Activated CD8-positive, alpha-beta memory T cell treated with anti-CD3 and anti-CD28 coated beads, Interleukin-2, amount 10 ng/mL, durations not matched to agents 7 days and 5 days (primary cell): ENCODE measurements at regions not wholly inside any gene's neighbourhood (a gene's known extent, or its start where the extent isn't known, plus 50 kb on each side); places are given as distances from the start of the nearest gene placed in this dataset.

ENCODE experiments used
- ATAC-seq: fragments of 150-1000 bp; cut with Tn5 transposase; one replicate; pipeline ENCODE4 v1.10.0; 2021; ENCODE audit warnings: moderate library complexity
- CTCF ChIA-PET: fragments of 350-600 bp; sonication (Branson Sonifier 250); formaldehyde crosslinking; loops from one replicate; lab custom pipeline; 2021; ENCODE audit warnings: antibody characterized with exemption; lab: Charles Lee
- DNase-seq: peaks from one replicate; pipeline ENCODE4 v3.0.0-alpha.2; 2020
- H3K27ac Mint-ChIP-seq: one replicate; pipeline ENCODE4 v1.8.0; 2021; ENCODE audit warnings: mild to moderate bottlenecking, mixed read lengths
- H3K27me3 Mint-ChIP-seq: one replicate; pipeline ENCODE4 v1.8.0; 2021; ENCODE audit warnings: mixed read lengths
- H3K36me3 Mint-ChIP-seq: one replicate; pipeline ENCODE4 v1.8.0; 2021; ENCODE audit warnings: mild to moderate bottlenecking, mixed read lengths
- H3K4me1 Mint-ChIP-seq: one replicate; pipeline ENCODE4 v1.8.0; 2021; ENCODE audit warnings: mixed read lengths
- H3K4me3 Mint-ChIP-seq: one replicate; pipeline ENCODE4 v1.8.0; 2021; ENCODE audit warnings: mild to moderate bottlenecking, moderate library complexity, mixed read lengths
- H3K9me3 Mint-ChIP-seq: one replicate; pipeline ENCODE4 v1.8.0; 2022; ENCODE audit warnings: low read depth, mixed read lengths

DNA sequence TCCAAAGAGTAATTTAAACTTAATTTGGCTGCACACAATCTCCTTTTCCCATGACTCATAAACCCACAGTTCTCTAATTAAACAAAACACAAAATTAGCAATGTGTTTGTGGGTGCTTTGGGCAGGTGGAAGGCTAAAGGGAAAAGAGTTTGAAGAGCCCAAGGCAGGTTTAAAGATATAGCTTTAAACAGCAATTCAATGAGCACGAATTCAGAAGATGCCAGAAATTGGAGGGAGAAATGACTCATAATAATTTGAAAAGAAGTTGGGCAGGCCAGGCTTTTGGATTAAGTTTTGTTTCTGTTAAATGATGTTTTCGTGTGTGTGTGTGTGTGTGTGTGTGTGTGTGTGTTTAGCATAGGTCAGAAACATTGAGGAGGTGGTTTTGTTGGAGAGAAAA, 594.8 kb upstream of the ZEB2 start:
- no peaks in the 10 kb centered on the region for H3K36me3 Mint-ChIP-seq
- H3K27ac Mint-ChIP-seq, result no peak overlapping the region
- no peak for ATAC-seq
- H3K9me3 Mint-ChIP-seq, result no peaks in the 10 kb centered on the region
- no peaks in the 10 kb centered on the region for H3K4me1 Mint-ChIP-seq
- CTCF ChIA-PET, result no interaction called here
- DNase-seq, result no peak
- H3K4me3 Mint-ChIP-seq, result no peak overlapping the region
- peaks cover 2% of the 10 kb centered on the region for H3K27me3 Mint-ChIP-seq

GRCh38 chr2:145112467-145112866, 592.5 kb upstream of the ZEB2 start:
- H3K36me3 Mint-ChIP-seq, result no peaks in the 10 kb centered on the region
- DNase-seq (no peak), ATAC-seq (no peak)
- H3K27me3 Mint-ChIP-seq, result no peaks in the 10 kb centered on the region
- H3K9me3 Mint-ChIP-seq, result no peaks in the 10 kb centered on the region
- no peak overlapping the region for H3K4me3 Mint-ChIP-seq
- H3K27ac Mint-ChIP-seq, result no peak overlapping the region
- CTCF ChIA-PET, result no interaction called here
- H3K4me1 Mint-ChIP-seq, result no peaks in the 10 kb centered on the region

- Mint-ChIP-seq H3K36me3 (no peaks in the 10 kb centered on the region), H3K4me3 (no peak overlapping the region), H3K4me1 (no peaks in the 10 kb centered on the region), H3K27me3 (no peaks in the 10 kb centered on the region), H3K9me3 (no peaks in the 10 kb centered on the region), H3K27ac (no peak overlapping the region)
- no peak for DNase-seq
- CTCF ChIA-PET, result no interaction called here
- no peak for ATAC-seq
Observed at GRCh38 chr2:145110668-145111356, 590.9 kb upstream of the ZEB2 start.

DNA sequence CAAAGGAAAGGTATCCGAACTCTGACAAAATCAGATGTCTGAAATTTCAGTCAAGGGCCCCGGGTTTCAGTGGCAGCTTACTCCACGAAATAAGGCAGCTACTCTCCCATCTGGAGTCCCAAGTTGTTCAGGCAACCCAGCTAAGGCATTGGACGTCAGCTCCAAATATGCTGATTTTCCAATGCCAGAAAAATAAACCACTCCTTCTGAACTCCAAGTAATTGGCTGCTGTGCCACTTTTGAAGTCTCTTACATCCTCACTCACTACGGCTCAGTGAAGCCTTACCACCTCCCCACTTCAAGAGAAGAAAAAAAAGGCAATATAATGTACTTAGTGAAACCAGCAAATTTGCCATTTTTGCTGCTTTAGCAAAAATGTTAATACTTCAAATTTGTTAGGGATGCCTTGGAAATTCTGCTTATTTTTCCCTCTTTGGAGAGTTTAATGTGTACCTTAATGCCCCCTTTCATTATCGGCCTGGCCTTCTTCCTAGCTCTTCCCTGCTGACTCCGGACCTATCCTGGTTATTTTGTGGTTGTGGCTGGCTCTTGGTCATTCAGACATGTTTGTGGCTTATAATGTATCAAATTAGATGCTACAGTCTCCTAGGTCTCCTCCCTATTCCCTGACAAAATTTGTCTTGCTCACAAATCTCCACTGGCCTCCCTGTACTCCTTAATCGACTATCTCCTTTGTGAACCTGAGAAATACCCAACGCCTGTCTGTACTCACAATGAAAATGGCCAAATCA, 589.2 kb upstream of the ZEB2 start:
- no peak overlapping the region for H3K27ac Mint-ChIP-seq
- DNase-seq (no peak), ATAC-seq (no peak)
- no peaks in the 10 kb centered on the region for H3K27me3 Mint-ChIP-seq
- no peaks in the 10 kb centered on the region for H3K9me3 Mint-ChIP-seq
- H3K4me1 Mint-ChIP-seq, result no peaks in the 10 kb centered on the region
- CTCF ChIA-PET, result no interaction called here
- H3K4me3 Mint-ChIP-seq, result no peak overlapping the region
- no peaks in the 10 kb centered on the region for H3K36me3 Mint-ChIP-seq

DNA sequence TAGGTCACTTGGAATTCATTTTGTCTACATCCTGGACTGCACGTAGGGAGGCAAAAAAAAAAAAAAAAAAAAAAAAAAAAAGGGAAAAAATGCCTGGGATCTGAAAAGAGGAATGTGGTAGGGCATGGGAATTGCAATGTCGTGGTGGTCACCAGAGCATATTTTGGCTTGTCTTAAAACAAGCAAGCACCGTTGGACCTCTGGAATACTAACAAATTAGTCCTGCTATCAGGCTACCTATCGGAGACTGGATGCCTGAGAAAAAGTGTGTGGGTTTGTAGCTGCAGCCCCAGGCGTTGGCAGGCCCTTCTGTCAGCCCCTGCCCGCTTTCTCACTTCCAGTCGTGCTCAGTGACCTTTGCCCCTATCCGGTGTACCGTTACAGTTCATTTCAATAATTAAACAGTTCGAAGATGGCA, 588.5 kb upstream of the ZEB2 start:
- Mint-ChIP-seq H3K4me3 (no peak overlapping the region), H3K9me3 (no peaks in the 10 kb centered on the region), H3K36me3 (no peaks in the 10 kb centered on the region), H3K27ac (no peak overlapping the region), H3K27me3 (no peaks in the 10 kb centered on the region), H3K4me1 (no peaks in the 10 kb centered on the region)
- DNase-seq (no peak), ATAC-seq (no peak)
- CTCF ChIA-PET, result no interaction called here

GRCh38 chr2:145106293-145106692, 586.4 kb upstream of the ZEB2 start:
- H3K4me1 Mint-ChIP-seq, result no peaks in the 10 kb centered on the region
- DNase-seq, result no peak
- CTCF ChIA-PET, result no interaction called here

GRCh38 chr2:145102706-145103105, 582.8 kb upstream of the ZEB2 start:
- Mint-ChIP-seq H3K4me3 (no peak overlapping the region), H3K27ac (no peak overlapping the region), H3K4me1 (no peaks in the 10 kb centered on the region), H3K27me3 (peaks cover 9% of the 10 kb centered on the region), H3K9me3 (no peaks in the 10 kb centered on the region), H3K36me3 (no peaks in the 10 kb centered on the region)
- CTCF ChIA-PET, result interaction anchor here (1.0 kb wide), 1 partner anchor 20 kb away, joined by 3 read pairs; no protein-coding TSS in a partner anchor
- DNase-seq (no peak), ATAC-seq (no peak)

More at GRCh38 chr2:145106293-145106692, 586.4 kb upstream of the ZEB2 start:
- Mint-ChIP-seq H3K27ac (no peak overlapping the region), H3K27me3 (peaks cover 7% of the 10 kb centered on the region), H3K4me3 (no peak overlapping the region), H3K9me3 (no peaks in the 10 kb centered on the region), H3K36me3 (no peaks in the 10 kb centered on the region)
- ATAC-seq, result no peak

- no peak for ATAC-seq
- Mint-ChIP-seq H3K9me3 (no peaks in the 10 kb centered on the region), H3K36me3 (no peaks in the 10 kb centered on the region)
Observed at GRCh38 chr2:145100301-145100700, 580.4 kb upstream of the ZEB2 start.

DNA sequence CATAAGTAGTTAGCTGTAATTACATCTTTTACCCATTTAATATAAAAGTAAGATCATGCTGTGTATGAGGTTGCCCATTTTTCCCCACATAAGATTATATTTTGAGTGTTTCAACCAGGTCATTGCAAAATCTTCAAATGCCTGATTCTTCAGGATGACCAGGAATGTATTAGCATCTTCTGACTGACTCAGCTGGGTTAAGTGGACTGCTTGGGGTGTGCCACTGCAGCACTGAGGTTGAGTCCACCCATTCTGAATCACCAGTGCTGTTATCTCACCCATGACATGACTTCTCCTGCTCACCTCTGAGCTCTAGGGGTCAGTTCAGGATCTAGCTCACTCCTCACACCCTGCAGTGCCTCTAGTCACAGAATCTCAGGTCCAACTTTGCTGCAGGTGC, 576.7 kb upstream of the ZEB2 start:
- no peak for ATAC-seq
- Mint-ChIP-seq H3K4me1 (no peaks in the 10 kb centered on the region), H3K27ac (no peak overlapping the region), H3K4me3 (no peak overlapping the region), H3K27me3 (peaks cover 7% of the 10 kb centered on the region), H3K36me3 (no peaks in the 10 kb centered on the region), H3K9me3 (no peaks in the 10 kb centered on the region)
- CTCF ChIA-PET, result no interaction called here
- no peak for DNase-seq

More at GRCh38 chr2:145100301-145100700, 580.4 kb upstream of the ZEB2 start:
- CTCF ChIA-PET, result no interaction called here
- Mint-ChIP-seq H3K27me3 (peaks cover 9% of the 10 kb centered on the region), H3K27ac (no peak overlapping the region), H3K4me3 (no peak overlapping the region), H3K4me1 (no peaks in the 10 kb centered on the region)
- no peak for DNase-seq

- Mint-ChIP-seq H3K36me3 (no peaks in the 10 kb centered on the region), H3K27ac (no peak overlapping the region), H3K27me3 (peaks cover 7% of the 10 kb centered on the region), H3K4me1 (no peaks in the 10 kb centered on the region), H3K4me3 (no peak overlapping the region), H3K9me3 (no peaks in the 10 kb centered on the region)
- ATAC-seq, result no peak
- no peak for DNase-seq
- CTCF ChIA-PET, result no interaction called here
Observed at GRCh38 chr2:145095641-145096435, 575.9 kb upstream of the ZEB2 start.

- Mint-ChIP-seq H3K27me3 (peaks cover 7% of the 10 kb centered on the region), H3K4me3 (no peak overlapping the region), H3K4me1 (no peaks in the 10 kb centered on the region), H3K36me3 (no peaks in the 10 kb centered on the region), H3K27ac (no peak overlapping the region), H3K9me3 (no peaks in the 10 kb centered on the region)
- ATAC-seq (no peak), DNase-seq (no peak)
- CTCF ChIA-PET, result no interaction called here
Observed at GRCh38 chr2:145094370-145094769, 574.5 kb upstream of the ZEB2 start.

DNA sequence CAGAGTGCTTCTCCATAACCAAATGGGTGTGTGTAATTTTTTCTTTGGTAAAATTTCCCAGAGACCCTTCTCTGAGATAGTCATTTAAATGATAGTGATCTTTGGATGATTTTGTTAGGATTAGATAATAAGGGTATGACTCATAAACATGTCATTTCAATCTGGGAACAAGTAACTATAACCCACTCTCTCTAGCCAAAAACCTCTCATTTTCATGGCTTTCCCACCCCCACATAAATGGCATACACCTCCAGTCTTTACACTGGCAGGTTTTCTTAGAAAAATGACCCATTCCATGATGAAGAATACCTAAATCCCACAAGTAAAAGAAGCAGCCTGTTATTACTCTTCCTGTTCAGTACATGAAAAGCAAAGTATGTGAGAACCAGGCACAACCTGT, 572.0 kb upstream of the ZEB2 start:
- CTCF ChIA-PET, result no interaction called here
- no peak for ATAC-seq
- Mint-ChIP-seq H3K27ac (no peak overlapping the region), H3K27me3 (peaks cover 5% of the 10 kb centered on the region), H3K9me3 (no peaks in the 10 kb centered on the region), H3K4me1 (no peaks in the 10 kb centered on the region), H3K36me3 (no peaks in the 10 kb centered on the region), H3K4me3 (no peak overlapping the region)
- no peak for DNase-seq

- H3K4me1 Mint-ChIP-seq, result no peaks in the 10 kb centered on the region
- CTCF ChIA-PET, result no interaction called here
- H3K9me3 Mint-ChIP-seq, result no peaks in the 10 kb centered on the region
- H3K27me3 Mint-ChIP-seq, result peaks cover 5% of the 10 kb centered on the region
- no peaks in the 10 kb centered on the region for H3K36me3 Mint-ChIP-seq
- H3K4me3 Mint-ChIP-seq, result no peak overlapping the region
- no peak overlapping the region for H3K27ac Mint-ChIP-seq
- ATAC-seq (no peak), DNase-seq (no peak)
Observed at GRCh38 chr2:145090841-145091761, 571.2 kb upstream of the ZEB2 start.
